Nephron (organoid): ENCODE measurements at regions not wholly inside any gene's neighbourhood (a gene's known extent, or its start where the extent isn't known, plus 50 kb on each side); places are given as distances from the start of the nearest gene placed in this dataset.
"Not testable (repeated sequence)": the region's sequence is repeated elsewhere in the genome, so short reads cannot be mapped to it uniquely, and the experiment has no call there.

Experiments
- H3K27ac Mint-ChIP-seq, 3 experiments: 2 replicates each; pipeline ENCODE4 v1.8.0; 2020; ENCODE audit warnings: mixed read lengths in 3 of 3, mild to moderate bottlenecking in 2 of 3, moderate library complexity in 1 of 3
- H3K27me3 Mint-ChIP-seq: 2 replicates; pipeline ENCODE4 v1.8.0; 2021; ENCODE audit warnings: low read depth, mild to moderate bottlenecking, moderate library complexity, mixed read lengths
- H3K36me3 Mint-ChIP-seq: 2 replicates; pipeline ENCODE4 v1.8.0; 2020; ENCODE audit warnings: low read depth, mixed read lengths
- H3K4me1 Mint-ChIP-seq: 2 replicates; pipeline ENCODE4 v1.8.0; 2020; ENCODE audit warnings: mixed read lengths
- H3K4me3 Mint-ChIP-seq, 3 experiments: 2 replicates each; pipeline ENCODE4 v1.8.0; 2020; ENCODE audit warnings: mild to moderate bottlenecking in 3 of 3, mixed read lengths in 3 of 3, moderate library complexity in 2 of 3
- H3K9me3 Mint-ChIP-seq: 2 replicates; pipeline ENCODE4 v1.8.0; 2020; ENCODE audit warnings: mixed read lengths
- CTCF ChIP-seq, 3 experiments: fragments of 200-600 bp; sonication (generic); IDR thresholded peaks; one replicate each; pipeline ENCODE4 v1.5.0; 2021; ENCODE audit warnings: antibody characterized with exemption in 3 of 3; ENCODE audit not compliant: unreplicated experiment in 3 of 3

DNA sequence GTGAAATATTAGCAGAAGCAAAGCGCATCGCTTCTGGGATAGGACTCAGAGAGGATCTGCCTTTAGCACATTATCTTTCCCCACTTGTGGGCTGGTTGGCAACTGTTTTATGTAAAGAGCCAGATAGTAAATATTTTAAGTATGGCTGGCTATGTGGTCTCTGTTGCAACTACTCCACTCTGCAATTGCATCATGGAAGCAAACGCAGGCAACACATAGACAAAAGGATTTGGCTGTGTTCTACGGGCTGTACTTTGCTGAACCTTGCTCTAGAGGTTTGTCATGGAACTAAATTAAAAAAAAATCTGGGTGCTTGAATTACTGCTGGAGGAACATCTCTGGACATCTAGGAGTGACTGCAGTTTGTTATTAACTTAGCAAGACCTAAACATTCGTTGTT is 307.8 kb upstream of the TPK1 start:
- H3K4me1 Mint-ChIP-seq: no peaks in the 10 kb centered on the region

DNA sequence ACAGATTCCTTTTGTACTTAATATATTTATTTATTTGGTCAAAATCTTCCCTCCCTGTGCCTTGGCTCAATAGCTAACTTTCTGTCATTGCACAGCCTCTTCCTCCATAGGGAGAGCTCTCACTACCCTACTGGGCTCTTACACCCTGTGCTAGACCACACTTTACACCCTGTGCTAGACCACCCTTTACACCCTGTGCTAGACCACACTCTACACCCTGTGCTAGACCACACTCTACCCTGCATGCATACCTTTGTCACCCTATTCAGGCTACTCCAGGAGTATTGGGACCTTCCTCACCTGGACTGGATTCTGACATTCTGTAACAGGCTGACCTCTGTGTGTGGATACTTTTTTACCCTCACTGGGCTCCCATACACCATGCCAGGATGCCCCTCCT is 298.5 kb upstream of the TPK1 start:
- peaks cover 6% of the 10 kb centered on the region for H3K27me3 Mint-ChIP-seq
- no peak overlapping the region for H3K4me3 Mint-ChIP-seq
- H3K27ac Mint-ChIP-seq: no peak overlapping the region
- no peaks in the 10 kb centered on the region for H3K9me3 Mint-ChIP-seq
- no peaks in the 10 kb centered on the region for H3K4me1 Mint-ChIP-seq
- H3K36me3 Mint-ChIP-seq: no peaks in the 10 kb centered on the region
- TF ChIP-seq CTCF (IDR thresholded peaks at IDR 0.05; ENCODE audit: unreplicated experiment in 3 of 3): no peak

More for the DNA sequence above, 307.8 kb upstream of the TPK1 start:
- TF ChIP-seq CTCF (IDR thresholded peaks at IDR 0.05; ENCODE audit: unreplicated experiment in 3 of 3): no peak
- no peaks in the 10 kb centered on the region for H3K9me3 Mint-ChIP-seq
- H3K27me3 Mint-ChIP-seq: peaks cover 4% of the 10 kb centered on the region
- H3K27ac Mint-ChIP-seq: no peak overlapping the region
- no peaks in the 10 kb centered on the region for H3K36me3 Mint-ChIP-seq
- no peak overlapping the region for H3K4me3 Mint-ChIP-seq

DNA sequence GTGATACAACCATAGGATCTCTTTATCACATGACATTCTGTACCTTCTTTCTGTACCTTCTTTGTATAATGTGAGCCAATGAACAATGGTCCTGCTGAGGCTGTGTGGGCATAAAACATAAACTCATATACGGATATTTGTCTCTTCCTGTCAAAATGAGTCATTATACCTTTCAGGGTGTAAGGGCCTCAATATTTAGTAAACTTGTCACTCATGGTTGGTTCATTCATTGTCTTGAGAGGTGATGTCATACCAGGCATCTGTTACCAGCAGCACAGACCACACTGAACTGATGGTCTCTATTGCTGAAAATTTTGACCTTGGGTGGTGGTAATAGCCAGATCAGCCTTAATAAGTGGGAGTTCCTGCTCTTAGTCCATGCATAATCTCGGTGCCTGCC is 287.6 kb upstream of the TPK1 start:
- H3K9me3 Mint-ChIP-seq: peaks cover 4% of the 10 kb centered on the region
- no peaks in the 10 kb centered on the region for H3K27me3 Mint-ChIP-seq
- no peak overlapping the region for H3K4me3 Mint-ChIP-seq
- no peak overlapping the region for H3K27ac Mint-ChIP-seq
- no peaks in the 10 kb centered on the region for H3K4me1 Mint-ChIP-seq
- TF ChIP-seq CTCF (IDR thresholded peaks at IDR 0.05; ENCODE audit: unreplicated experiment in 3 of 3): no peak
- no peaks in the 10 kb centered on the region for H3K36me3 Mint-ChIP-seq

DNA sequence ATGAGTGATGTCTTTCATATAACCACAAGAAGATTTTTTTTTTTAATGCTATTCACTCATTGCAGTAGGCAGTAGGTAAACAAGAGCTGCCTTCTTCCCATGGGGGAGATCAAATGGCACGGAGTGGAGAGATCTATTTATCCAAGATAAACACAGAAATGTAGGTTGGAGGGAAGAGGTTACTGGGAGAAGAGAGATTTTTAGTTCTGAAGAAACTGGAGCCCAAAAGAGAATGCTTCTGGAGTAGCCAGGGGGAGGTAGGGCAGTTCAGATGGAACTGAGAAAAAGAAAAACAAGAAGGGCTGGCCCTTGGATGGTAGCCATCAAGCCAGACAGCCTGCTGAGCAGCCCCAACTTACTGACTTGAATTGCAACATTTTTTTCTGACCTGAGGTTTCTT is 270.1 kb upstream of the TPK1 start:
- Mint-ChIP-seq H3K4me1 (peaks cover 14% of the 10 kb centered on the region), H3K4me3 (no peak overlapping the region), H3K27me3 (no peaks in the 10 kb centered on the region), H3K27ac (peak overlapping the region; percentile 31 to 55 (median 40)), H3K36me3 (no peaks in the 10 kb centered on the region), H3K9me3 (peaks cover 2% of the 10 kb centered on the region)
- no peak for TF ChIP-seq CTCF (IDR thresholded peaks at IDR 0.05; ENCODE audit: unreplicated experiment in 3 of 3)

GRCh38 chr7:145105561-145105960 is 269.7 kb upstream of the TPK1 start:
- H3K4me1 Mint-ChIP-seq: peaks cover 14% of the 10 kb centered on the region
- H3K9me3 Mint-ChIP-seq: peaks cover 2% of the 10 kb centered on the region
- H3K27ac Mint-ChIP-seq: peak overlapping the region; percentile 31 to 55 (median 40)
- H3K4me3 Mint-ChIP-seq: no peak overlapping the region
- no peaks in the 10 kb centered on the region for H3K27me3 Mint-ChIP-seq
- no peak for TF ChIP-seq CTCF (IDR thresholded peaks at IDR 0.05; ENCODE audit: unreplicated experiment in 3 of 3)
- H3K36me3 Mint-ChIP-seq: no peaks in the 10 kb centered on the region

DNA sequence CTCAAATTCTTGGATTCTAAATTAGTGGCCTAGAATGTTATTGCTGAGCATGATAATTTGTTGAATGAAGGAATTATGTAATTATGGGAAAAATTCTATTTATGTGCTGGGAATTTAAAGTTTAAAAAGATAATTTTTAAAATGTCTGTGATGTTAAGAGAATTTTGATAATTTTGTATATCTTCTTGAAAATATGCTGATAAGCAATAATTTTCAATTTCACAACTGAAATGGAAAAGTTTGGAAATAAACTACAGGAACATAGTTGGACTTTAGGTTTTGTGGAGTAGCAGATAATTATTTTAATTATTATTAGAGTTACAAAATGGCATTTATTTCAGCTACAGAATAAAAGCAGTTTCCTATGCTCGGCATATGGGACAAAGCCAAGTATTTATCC is 268.5 kb upstream of the TPK1 start:
- no peak for TF ChIP-seq CTCF (IDR thresholded peaks at IDR 0.05; ENCODE audit: unreplicated experiment in 3 of 3)
- Mint-ChIP-seq H3K9me3 (no peaks in the 10 kb centered on the region), H3K27me3 (no peaks in the 10 kb centered on the region), H3K36me3 (no peaks in the 10 kb centered on the region), H3K4me1 (peaks cover 14% of the 10 kb centered on the region), H3K4me3 (no peak overlapping the region), H3K27ac (no peak overlapping the region)

DNA sequence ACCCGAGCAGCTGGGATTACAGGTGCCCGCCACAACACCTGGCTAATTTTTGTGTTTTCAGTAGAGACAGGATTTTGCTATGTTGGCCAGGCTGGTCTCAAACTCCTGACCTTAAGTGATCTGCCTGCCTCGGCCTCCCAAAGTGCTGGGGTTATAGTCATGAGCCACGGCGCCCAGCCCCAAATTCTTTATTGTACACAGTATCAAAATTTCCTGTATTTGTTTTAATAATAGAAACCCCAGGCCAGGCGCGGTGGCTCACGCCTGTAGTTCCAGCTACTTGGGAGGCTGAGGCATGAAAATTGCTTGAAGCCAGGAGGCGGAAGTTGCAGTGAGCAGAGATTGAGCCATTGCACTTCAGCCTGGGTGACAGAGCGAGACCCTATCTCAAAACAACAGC is 266.3 kb upstream of the TPK1 start:
- H3K36me3 Mint-ChIP-seq, H3K9me3 Mint-ChIP-seq, H3K4me3 Mint-ChIP-seq, H3K27me3 Mint-ChIP-seq, H3K27ac Mint-ChIP-seq: not testable (repeated sequence)
- H3K4me1 Mint-ChIP-seq: peaks cover 14% of the 10 kb centered on the region
